ENCODE measurements at regions not wholly inside any gene's neighbourhood (a gene's known extent, or its start where the extent isn't known, plus 50 kb on each side); places are given as distances from the start of the nearest gene placed in this dataset.

GRCh38 chr3:106345353-106346027 is 476.7 kb upstream of the CBLB start:
- H3K36me3 ChIP-seq (ENCODE audit: control insufficient read depth in 4 of 4, insufficient read depth in 4 of 4, low read length in 4 of 4): no peaks in the 10 kb centered on the region
- no peak for TF ChIP-seq CTCF (IDR thresholded peaks at IDR 0.05; ENCODE audit: control extremely low read depth, extremely low read depth)
- DNase-seq (peak in 1 of 3 donors; percentile 55), ATAC-seq (ENCODE audit: insufficient read depth, low FRiP score) (peak; percentile 80)
- peaks cover 0 to 6% (median 0%) of the 10 kb centered on the region in 5 donors for H3K4me1 ChIP-seq (ENCODE audit: control insufficient read depth in 5 of 5, insufficient read depth in 5 of 5, low read length in 5 of 5)
- no peaks in the 10 kb centered on the region for H3K9me3 ChIP-seq (ENCODE audit: control insufficient read depth in 4 of 4, insufficient read depth in 3 of 4, low read length in 3 of 4)
- WGBS, 2 donors: 54 to 55% methylated on average over 5 of the region's 5 CpGs
- H3K27ac ChIP-seq (ENCODE audit: low read depth in 1 of 2, low read length in 1 of 2): no peak overlapping the region
- no peak overlapping the region for H3K4me3 ChIP-seq
- no peaks in the 10 kb centered on the region for H3K27me3 ChIP-seq (ENCODE audit: control insufficient read depth in 3 of 3, insufficient read depth in 3 of 3, low read length in 2 of 3)
- no peak overlapping the region for H3K9ac ChIP-seq (ENCODE audit: insufficient read depth in 1 of 2, low read length in 2 of 2)

GRCh38 chr3:106347350-106347749 is 478.5 kb upstream of the CBLB start:
- no peaks in the 10 kb centered on the region for H3K9me3 ChIP-seq (ENCODE audit: control insufficient read depth in 4 of 4, insufficient read depth in 3 of 4, low read length in 3 of 4)
- no peak for TF ChIP-seq CTCF (IDR thresholded peaks at IDR 0.05; ENCODE audit: control extremely low read depth, extremely low read depth)
- ATAC-seq (ENCODE audit: insufficient read depth, low FRiP score): no peak

GRCh38 chr3:106348139-106348690 is 479.4 kb upstream of the CBLB start:
- no peak overlapping the region for H3K9ac ChIP-seq (ENCODE audit: insufficient read depth in 1 of 2, low read length in 2 of 2)
- no peaks in the 10 kb centered on the region for H3K36me3 ChIP-seq (ENCODE audit: control insufficient read depth in 4 of 4, insufficient read depth in 4 of 4, low read length in 4 of 4)
- H3K9me3 ChIP-seq (ENCODE audit: control insufficient read depth in 4 of 4, insufficient read depth in 3 of 4, low read length in 3 of 4): no peaks in the 10 kb centered on the region
- DNase-seq (no peak), ATAC-seq (ENCODE audit: insufficient read depth, low FRiP score) (no peak)
- WGBS, 2 donors: 92 to 96% methylated on average over 3 of the region's 3 CpGs
- H3K4me3 ChIP-seq: no peak overlapping the region
- H3K4me1 ChIP-seq (ENCODE audit: control insufficient read depth in 5 of 5, insufficient read depth in 5 of 5, low read length in 5 of 5): peaks cover 0 to 6% (median 0%) of the 10 kb centered on the region in 5 donors
- H3K27ac ChIP-seq (ENCODE audit: low read depth in 1 of 2, low read length in 1 of 2): no peak overlapping the region
- H3K27me3 ChIP-seq (ENCODE audit: control insufficient read depth in 3 of 3, insufficient read depth in 3 of 3, low read length in 2 of 3): no peaks in the 10 kb centered on the region
- TF ChIP-seq CTCF (IDR thresholded peaks at IDR 0.05; ENCODE audit: control extremely low read depth, extremely low read depth): no peak

More at GRCh38 chr3:106347350-106347749, 478.5 kb upstream of the CBLB start:
- no peaks in the 10 kb centered on the region for H3K27me3 ChIP-seq (ENCODE audit: control insufficient read depth in 3 of 3, insufficient read depth in 3 of 3, low read length in 2 of 3)
- H3K27ac ChIP-seq (ENCODE audit: low read depth in 1 of 2, low read length in 1 of 2): no peak overlapping the region
- no peak overlapping the region for H3K4me3 ChIP-seq
- H3K36me3 ChIP-seq (ENCODE audit: control insufficient read depth in 4 of 4, insufficient read depth in 4 of 4, low read length in 4 of 4): no peaks in the 10 kb centered on the region
- H3K9ac ChIP-seq (ENCODE audit: insufficient read depth in 1 of 2, low read length in 2 of 2): no peak overlapping the region
- H3K4me1 ChIP-seq (ENCODE audit: control insufficient read depth in 5 of 5, insufficient read depth in 5 of 5, low read length in 5 of 5): peaks cover 0 to 6% (median 0%) of the 10 kb centered on the region in 5 donors
- no peak for DNase-seq
